ENCODE measurements at regions not wholly inside any gene's neighbourhood (a gene's known extent, or its start where the extent isn't known, plus 50 kb on each side); places are given as distances from the start of the nearest gene placed in this dataset.

GRCh38 chr7:121810831-121811672 is 61.9 kb upstream of the PTPRZ1 start:
- DNase-seq (ENCODE audit: low read depth) = no peak

GRCh38 chr7:121807078-121807477 is 65.9 kb upstream of the PTPRZ1 start:
- no peak for DNase-seq (ENCODE audit: low read depth)

- no peak for DNase-seq (ENCODE audit: low read depth)
Observed at GRCh38 chr7:121803039-121803438, 69.9 kb upstream of the PTPRZ1 start.

GRCh38 chr7:121800916-121801675 is 71.9 kb upstream of the PTPRZ1 start:
- no peak for DNase-seq (ENCODE audit: low read depth)

- DNase-seq (ENCODE audit: low read depth) = no peak
Observed at GRCh38 chr7:121798896-121799295, 74.1 kb upstream of the PTPRZ1 start.

GRCh38 chr7:121798453-121798840 is 74.5 kb upstream of the PTPRZ1 start:
- DNase-seq (ENCODE audit: low read depth) = no peak

- DNase-seq (ENCODE audit: low read depth) = no peak
Observed at GRCh38 chr7:121797657-121798452, 75.1 kb upstream of the PTPRZ1 start.

- no peak for DNase-seq (ENCODE audit: low read depth)
Observed at GRCh38 chr7:121796936-121797656, 75.9 kb upstream of the PTPRZ1 start.

GRCh38 chr7:121796381-121796780 is 76.6 kb upstream of the PTPRZ1 start:
- DNase-seq (ENCODE audit: low read depth) = no peak

- DNase-seq (ENCODE audit: low read depth) = no peak
Observed at GRCh38 chr7:121795736-121796135, 77.2 kb upstream of the PTPRZ1 start.

GRCh38 chr7:121793716-121794115 is 79.2 kb upstream of the PTPRZ1 start:
- DNase-seq (ENCODE audit: low read depth) = no peak

GRCh38 chr7:121777672-121778071 is 95.3 kb upstream of the PTPRZ1 start:
- DNase-seq (ENCODE audit: low read depth) = no peak

- DNase-seq (ENCODE audit: low read depth) = no peak
Observed at GRCh38 chr7:121774563-121774962, 98.4 kb upstream of the PTPRZ1 start.

- DNase-seq (ENCODE audit: low read depth) = no peak
Observed at GRCh38 chr7:121766676-121767075, 106.3 kb upstream of the PTPRZ1 start.

GRCh38 chr7:121761399-121761798 is 111.6 kb upstream of the PTPRZ1 start:
- no peak for DNase-seq (ENCODE audit: low read depth)

GRCh38 chr7:121755818-121756552 is 117.0 kb upstream of the PTPRZ1 start:
- DNase-seq (ENCODE audit: low read depth) = no peak

- no peak for DNase-seq (ENCODE audit: low read depth)
Observed at GRCh38 chr7:121755286-121755685, 117.7 kb upstream of the PTPRZ1 start.

- DNase-seq (ENCODE audit: low read depth) = no peak
Observed at GRCh38 chr7:121753944-121754343, 119.0 kb upstream of the PTPRZ1 start.

GRCh38 chr7:121752706-121753105 is 120.3 kb upstream of the PTPRZ1 start:
- no peak for DNase-seq (ENCODE audit: low read depth)

- no peak for DNase-seq (ENCODE audit: low read depth)
Observed at GRCh38 chr7:121748546-121748945, 124.4 kb upstream of the PTPRZ1 start.

- no peak for DNase-seq (ENCODE audit: low read depth)
Observed at GRCh38 chr7:121745856-121746255, 127.1 kb upstream of the PTPRZ1 start.

Measured in GM04504 (cell line).